ENCODE measurements at regions not wholly inside any gene's neighbourhood (a gene's known extent, or its start where the extent isn't known, plus 50 kb on each side); places are given as distances from the start of the nearest gene placed in this dataset.

GRCh38 chr20:17142666-17143065 is 84.2 kb upstream of the PCSK2 start:
- 57% methylated on average over 3 of the region's 3 CpGs for WGBS (ENCODE audit: insufficient coverage, insufficient replicate concordance, low lambda C conversion rate, missing lambda C conversion rate)

More at GRCh38 chr20:17142666-17143065, 84.2 kb upstream of the PCSK2 start:
- DNase-seq (ENCODE audit: low read depth, low spot score) = no peak
- TF ChIP-seq RBBP5 (conservative IDR thresholded peaks at IDR 0.05) (no peak), POLR2AphosphoS5 (IDR thresholded peaks at IDR 0.05; ENCODE audit: low read length) (no peak), PAX8 (IDR thresholded peaks at IDR 0.05) (no peak), ATF7 (IDR thresholded peaks at IDR 0.05; ENCODE audit: low read depth) (no peak), TCF12 (IDR thresholded peaks at IDR 0.05; ENCODE audit: low read depth, low read length) (no peak), MTA2 (IDR thresholded peaks at IDR 0.05; ENCODE audit: low read depth) (no peak), PAX5 (IDR thresholded peaks at IDR 0.05; ENCODE audit: borderline replicate concordance, low read depth, low read length) (no peak), HDAC6 (IDR thresholded peaks at IDR 0.05; ENCODE audit: unreplicated experiment) (no peak), NKRF (conservative IDR thresholded peaks at IDR 0.05) (no peak)
- Histone ChIP-seq H3K4me3 (no peak overlapping the region), H3K79me2 (ENCODE audit: control insufficient read depth, insufficient read depth, low read length) (no peaks in the 10 kb centered on the region), H3K27me3 (replicated peaks in 1 of 2; ENCODE audit: control insufficient read depth in 2 of 2, insufficient read depth in 2 of 2, low read length in 1 of 2) (no peaks in the 10 kb centered on the region), H4K20me1 (ENCODE audit: control insufficient read depth, insufficient read depth) (no peaks in the 10 kb centered on the region), H3K27ac (ENCODE audit: control insufficient read depth, insufficient read depth) (no peak overlapping the region), H3K9me3 (replicated peaks; ENCODE audit: control insufficient read depth, insufficient read depth, low read length) (no peaks in the 10 kb centered on the region), H3K4me1 (ENCODE audit: control insufficient read depth, insufficient read depth, low read length) (no peaks in the 10 kb centered on the region), H3K4me2 (ENCODE audit: control insufficient read depth, insufficient read depth) (no peak overlapping the region), H2AFZ (ENCODE audit: control insufficient read depth, low read depth, low read length) (no peak overlapping the region), H3K36me3 (ENCODE audit: control insufficient read depth in 2 of 2, insufficient read depth in 2 of 2, low read length in 1 of 2) (no peaks in the 10 kb centered on the region), H3K9ac (ENCODE audit: control insufficient read depth, insufficient read depth, low read length) (no peak overlapping the region)
- FAIRE-seq = no peak
- intact Hi-C loops (cut with micrococcal nuclease; ENCODE audit: unreplicated experiment) (no loop called here), in situ Hi-C loops (cut with MboI) (no loop called here)
- RAD21 ChIA-PET (ENCODE audit: unreplicated experiment) = no interaction called here
- no TSS peak for BruUV-seq (replicated peaks)
- POLR2A ChIA-PET = no interaction called here
- CTCF ChIA-PET = no interaction called here
- no peak for ATAC-seq
- SMC1A ChIA-PET (ENCODE audit: uncharacterized antibody, unreplicated experiment) = no interaction called here
